VCaP (cell line): ENCODE measurements at regions not wholly inside any gene's neighbourhood (a gene's known extent, or its start where the extent isn't known, plus 50 kb on each side); places are given as distances from the start of the nearest gene placed in this dataset.

Source experiments
- H3K27ac ChIP-seq: fragments of 450-650 bp; 2 replicates; pipeline ENCODE4 v1.5.1; 2017
- TF ChIP-seq, protein P1 (sequence below): fragments of 450-650 bp; conservative IDR thresholded peaks from 2 replicates; pipeline ENCODE4 v1.5.1; 2017; ENCODE audit warnings: mild to moderate bottlenecking, moderate library complexity

DNA sequence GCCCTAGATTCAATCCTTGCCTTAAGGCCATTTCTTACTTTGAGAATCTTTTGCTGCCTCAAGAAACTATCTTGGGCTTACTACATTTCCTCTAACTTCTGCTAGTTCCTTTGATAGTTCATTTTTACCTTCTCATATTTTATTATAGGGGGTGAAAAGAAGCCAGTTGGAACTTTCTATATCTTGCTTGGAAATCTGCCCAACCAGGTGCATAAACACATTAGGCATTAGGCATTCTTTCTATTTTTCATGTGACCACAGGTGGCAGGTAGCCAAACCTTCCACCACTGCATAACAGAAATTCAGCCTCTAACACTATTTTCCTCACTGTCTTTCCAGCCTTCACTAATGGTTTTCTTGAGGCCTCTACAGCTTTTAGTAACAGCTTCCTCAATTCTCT lies 300.0 kb upstream of the SP8 start:
- peak overlapping the region; percentile 64 for H3K27ac ChIP-seq
- TF ChIP-seq, protein P1, sequence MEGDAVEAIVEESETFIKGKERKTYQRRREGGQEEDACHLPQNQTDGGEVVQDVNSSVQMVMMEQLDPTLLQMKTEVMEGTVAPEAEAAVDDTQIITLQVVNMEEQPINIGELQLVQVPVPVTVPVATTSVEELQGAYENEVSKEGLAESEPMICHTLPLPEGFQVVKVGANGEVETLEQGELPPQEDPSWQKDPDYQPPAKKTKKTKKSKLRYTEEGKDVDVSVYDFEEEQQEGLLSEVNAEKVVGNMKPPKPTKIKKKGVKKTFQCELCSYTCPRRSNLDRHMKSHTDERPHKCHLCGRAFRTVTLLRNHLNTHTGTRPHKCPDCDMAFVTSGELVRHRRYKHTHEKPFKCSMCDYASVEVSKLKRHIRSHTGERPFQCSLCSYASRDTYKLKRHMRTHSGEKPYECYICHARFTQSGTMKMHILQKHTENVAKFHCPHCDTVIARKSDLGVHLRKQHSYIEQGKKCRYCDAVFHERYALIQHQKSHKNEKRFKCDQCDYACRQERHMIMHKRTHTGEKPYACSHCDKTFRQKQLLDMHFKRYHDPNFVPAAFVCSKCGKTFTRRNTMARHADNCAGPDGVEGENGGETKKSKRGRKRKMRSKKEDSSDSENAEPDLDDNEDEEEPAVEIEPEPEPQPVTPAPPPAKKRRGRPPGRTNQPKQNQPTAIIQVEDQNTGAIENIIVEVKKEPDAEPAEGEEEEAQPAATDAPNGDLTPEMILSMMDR: no peak

DNA sequence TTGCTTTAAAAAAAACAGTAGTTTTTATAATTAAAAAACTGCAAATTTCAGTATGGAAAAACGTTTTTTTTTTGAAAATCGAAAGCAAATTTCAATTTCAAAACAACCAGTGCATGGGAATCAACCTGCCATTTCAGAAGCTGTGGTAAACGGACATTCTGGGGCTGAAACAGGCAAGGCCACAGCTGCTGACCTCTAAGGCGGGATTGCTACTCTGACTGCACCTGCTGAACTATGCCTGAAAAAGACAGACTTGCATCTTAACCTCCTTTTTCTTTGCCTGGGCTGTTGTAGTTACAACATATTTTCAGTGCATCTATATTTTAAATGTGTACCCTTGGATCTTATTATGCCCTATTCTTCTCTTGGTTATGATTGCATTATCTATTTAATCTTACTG lies 303.0 kb upstream of the SP8 start:
- TF ChIP-seq, protein P1: no peak
- no peak overlapping the region for H3K27ac ChIP-seq

DNA sequence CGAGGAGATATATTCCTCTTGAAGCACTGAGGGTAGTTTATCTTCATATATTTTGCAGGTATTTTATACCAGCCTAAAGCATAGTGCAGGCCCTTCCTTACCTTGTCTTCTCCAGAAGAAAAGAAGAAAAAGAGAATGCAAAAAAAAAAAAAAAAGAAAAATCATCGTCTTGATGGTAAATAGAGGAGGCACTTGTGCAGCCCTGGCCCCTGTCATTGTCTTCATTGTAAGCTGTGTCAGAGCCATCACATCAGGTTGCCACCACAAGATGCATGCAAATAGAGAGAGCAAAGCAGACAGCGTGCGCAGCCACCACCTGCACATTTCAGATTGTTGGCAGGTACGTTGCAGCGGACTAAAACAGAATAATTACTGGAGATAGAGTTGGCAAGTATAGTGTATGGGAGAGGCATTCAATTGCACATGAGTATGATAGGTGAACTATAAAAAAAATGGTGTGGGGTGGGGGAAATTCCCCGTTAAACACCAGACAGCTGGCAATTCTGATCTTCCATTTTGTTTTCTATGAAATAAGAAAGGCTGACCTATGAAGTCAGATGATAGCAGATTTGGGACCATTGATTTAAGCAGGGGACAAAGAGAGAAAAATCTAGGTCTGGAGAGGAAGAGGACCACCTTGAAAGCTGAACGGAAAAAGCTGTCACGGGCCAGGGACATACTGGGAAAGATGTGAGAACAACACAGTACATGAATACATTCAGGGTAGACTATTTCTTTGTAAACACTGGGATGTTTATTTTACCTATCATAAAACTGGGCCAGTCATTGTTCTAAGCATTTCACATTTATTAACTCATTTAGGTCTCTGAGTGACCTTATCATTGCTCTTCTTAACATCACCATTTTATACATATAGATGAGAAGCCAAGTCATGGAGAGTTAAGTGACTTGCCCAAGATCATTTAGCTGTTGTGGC lies 306.3 kb upstream of the SP8 start:
- TF ChIP-seq, protein P1: no peak
- H3K27ac ChIP-seq: peak overlapping the region; percentile 42

DNA sequence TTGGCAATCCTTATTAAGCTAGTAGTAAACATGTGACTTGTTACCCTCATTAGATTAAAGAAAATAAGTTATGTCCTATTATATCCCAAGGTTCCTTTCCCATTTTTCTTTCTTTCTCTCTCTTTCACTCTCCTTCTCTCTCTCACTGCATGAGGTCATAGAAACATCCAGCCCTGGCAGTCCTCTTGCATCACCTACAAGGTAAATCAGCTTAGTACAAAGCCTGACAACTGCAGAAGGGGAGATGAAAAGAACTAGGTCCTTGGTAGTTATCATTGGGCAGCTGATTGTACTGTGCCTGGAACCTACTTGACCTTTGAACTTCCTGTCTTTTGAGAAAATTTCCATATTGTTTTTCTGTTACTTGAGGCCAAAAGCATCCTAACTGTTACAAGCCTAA lies 307.9 kb upstream of the SP8 start:
- TF ChIP-seq, protein P1: no peak
- no peak overlapping the region for H3K27ac ChIP-seq

DNA sequence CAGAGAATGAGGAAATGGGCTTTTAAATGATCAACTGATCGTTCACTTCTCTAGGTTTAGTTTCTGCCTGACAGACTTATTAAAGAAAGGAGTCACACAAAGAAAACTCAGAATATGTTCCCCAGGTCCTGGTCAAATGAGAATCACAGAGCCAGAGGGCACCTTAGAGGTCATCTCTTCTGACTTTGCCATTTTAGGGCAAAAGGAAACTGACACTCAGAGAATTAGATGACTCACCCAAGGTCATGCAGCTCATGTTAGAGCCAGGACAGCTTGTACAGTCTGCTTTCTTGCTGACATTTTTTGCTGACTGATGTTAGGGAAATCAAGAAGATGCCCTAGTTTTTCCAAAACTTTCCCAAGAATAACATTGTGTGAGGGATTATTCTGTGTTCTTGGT lies 312.7 kb upstream of the SP8 start:
- TF ChIP-seq, protein P1: no peak
- H3K27ac ChIP-seq: no peak overlapping the region

DNA sequence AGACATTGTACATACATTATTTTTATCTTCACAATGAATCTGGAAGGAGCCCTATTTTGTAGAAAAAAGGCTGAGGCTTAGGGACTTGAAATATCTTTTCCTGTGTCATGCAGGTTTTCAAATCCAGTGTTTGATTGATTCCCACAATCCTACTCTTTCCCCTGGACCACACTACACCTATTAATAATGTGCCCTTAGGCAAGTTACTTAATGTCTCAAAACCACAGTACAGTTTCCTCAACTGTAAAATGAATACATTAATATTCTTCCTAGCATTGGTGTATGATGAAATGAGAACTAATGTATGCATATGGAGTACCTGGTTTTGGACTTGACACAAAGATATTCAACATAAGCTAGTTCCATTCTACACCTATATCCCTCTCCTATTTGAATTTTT lies 313.3 kb upstream of the SP8 start:
- no peak overlapping the region for H3K27ac ChIP-seq
- TF ChIP-seq, protein P1: no peak

DNA sequence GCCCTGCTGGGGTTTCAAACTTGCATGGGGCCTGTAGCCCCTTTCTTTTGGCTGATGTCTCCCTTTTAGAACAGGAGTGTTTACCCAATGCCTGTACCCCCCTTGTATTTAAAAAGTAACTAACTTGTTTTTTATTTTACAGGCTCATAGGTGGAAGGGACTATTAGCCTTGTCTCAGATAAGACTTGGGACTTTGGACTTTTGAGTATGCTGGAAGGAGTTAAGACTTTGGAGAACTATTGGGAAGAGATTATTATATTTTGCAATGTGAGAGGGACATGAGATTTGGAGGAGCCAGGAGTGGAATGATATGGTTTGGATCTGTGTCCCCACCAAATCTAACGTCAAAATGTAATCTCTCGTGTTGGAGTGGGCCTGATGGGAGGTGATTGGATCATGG lies 314.9 kb upstream of the SP8 start:
- H3K27ac ChIP-seq: no peak overlapping the region
- TF ChIP-seq, protein P1: no peak
